Activated CD4-positive, alpha-beta T cell treated with anti-CD3 and anti-CD28 coated beads for 48 hours (primary cell): ENCODE measurements at regions not wholly inside any gene's neighbourhood (a gene's known extent, or its start where the extent isn't known, plus 50 kb on each side); places are given as distances from the start of the nearest gene placed in this dataset.

Experiments
- DNase-seq: peaks from one replicate; pipeline ENCODE4 v3.0.0-alpha.2; 2020

DNA sequence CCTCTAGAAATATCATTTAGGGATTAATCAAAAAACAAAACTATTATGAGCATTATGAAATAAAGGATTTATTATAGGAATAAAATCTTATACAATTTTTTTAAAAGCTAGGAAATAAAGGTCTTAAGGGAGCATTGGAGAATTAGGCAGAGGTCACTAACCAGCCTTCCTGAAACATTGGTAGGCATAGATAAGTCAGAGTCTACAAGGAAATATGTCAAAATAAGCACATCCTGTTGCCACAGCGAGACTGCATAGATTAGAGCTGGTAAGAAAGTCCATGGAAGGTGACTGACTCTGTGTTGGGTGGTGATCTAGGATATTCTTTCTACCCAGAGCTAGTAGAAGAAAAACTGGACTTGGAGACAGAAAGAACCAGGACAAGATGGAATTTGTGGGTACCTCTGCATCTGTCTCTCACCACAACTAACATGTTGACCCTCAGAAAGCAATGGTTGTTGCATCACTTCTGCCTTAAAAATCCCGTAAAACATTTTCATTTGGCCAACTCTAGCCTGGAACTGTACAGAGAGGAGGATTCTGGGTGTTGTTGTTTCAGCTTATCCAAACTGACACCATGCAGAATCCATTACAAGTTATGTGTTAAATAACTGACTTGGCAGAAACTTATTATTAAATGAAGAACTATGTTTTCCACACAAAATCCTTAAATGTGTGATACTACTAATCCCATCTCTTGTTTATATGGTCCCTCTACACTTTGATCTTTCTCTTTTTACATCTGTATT, 77.1 kb downstream of the FBXO5 start:
- no peak for DNase-seq

DNA sequence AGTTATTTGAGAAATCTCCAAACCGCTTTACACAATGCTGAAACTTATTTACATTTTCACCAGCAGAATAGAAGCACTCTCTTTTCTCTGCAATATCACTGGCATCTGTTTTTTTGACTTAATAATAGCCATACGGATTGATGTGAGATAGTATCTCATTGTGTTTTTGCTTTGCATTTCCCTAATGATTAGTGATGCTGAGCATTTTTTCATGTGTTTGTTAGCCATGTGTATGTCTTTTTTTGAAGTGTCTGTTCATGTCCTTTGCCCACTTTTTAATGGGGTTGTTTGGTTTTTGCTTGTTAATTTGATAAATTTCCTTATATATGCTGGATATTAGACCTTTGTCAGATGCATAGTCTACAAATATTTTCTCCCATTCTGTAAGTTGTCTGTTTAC, 73.6 kb downstream of the FBXO5 start:
- no peak for DNase-seq

DNA sequence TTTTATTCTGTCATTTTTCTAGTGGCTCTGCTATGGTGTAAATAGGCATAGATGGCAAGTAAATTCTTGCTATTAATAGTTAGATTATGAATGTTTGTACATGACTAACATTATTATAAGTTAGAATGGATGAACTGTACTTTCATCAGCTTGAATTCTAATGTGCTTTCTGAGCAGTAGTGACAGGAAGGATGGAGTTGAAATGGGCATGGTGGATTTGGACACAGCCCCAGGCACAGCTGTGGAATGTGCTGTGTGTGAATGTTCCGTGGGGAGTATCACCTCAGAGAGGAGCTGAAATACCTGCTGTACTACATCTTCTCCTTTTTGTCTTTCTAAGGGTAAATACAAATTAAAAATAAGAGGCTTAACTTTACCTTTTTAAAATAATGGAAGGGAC, 66.8 kb downstream of the FBXO5 start:
- DNase-seq = no peak

DNA sequence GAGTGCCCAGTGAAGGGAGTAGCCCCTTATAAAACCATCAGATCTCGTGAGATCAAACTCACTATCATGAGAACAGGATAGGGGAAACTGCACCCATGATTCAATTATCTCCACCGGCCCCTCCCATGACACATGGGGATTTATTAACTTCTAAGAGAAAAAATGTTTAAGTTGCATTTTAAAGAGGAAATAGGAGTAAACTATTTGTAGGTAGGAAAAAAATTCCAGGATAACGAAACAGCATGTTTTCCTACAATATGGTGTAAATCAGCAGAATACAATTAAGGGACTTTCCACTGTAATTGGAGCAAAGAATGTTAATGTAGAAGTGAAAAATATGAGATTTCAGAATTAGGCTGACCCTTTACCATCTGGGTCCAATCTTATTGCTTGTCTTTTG, 63.9 kb downstream of the FBXO5 start:
- no peak for DNase-seq

DNA sequence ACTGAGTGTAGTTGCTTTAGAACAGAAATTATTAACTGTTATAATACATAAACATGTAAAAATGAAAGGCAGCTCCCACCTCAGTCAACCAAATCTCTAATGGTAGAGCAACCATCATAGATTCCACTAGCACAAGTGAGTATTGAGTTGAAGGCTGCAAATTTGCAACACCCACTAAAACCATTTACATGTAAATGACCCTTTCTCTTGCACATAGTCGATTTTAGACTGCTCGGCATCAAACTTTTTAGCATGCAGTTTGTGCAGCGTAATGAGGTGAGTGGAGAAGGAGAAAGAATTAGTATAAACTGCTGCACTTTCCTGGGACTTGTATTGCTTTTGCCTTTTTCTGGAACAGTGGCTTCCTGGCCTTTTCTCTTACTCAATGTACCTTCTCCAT, 62.8 kb downstream of the FBXO5 start:
- no peak for DNase-seq
